SU-DHL-6 (cell line): ENCODE measurements at regions not wholly inside any gene's neighbourhood (a gene's known extent, or its start where the extent isn't known, plus 50 kb on each side); places are given as distances from the start of the nearest gene placed in this dataset.

ENCODE experiments used
- H2AFZ ChIP-seq: fragments of 200-600 bp; sonication (generic); 2 replicates; pipeline ENCODE4 v1.6.1; 2014; ENCODE audit warnings: low read depth, mild to moderate bottlenecking, moderate library complexity, mixed read lengths, antibody characterized with exemption, low read length; ENCODE audit not compliant: severe bottlenecking
- H3F3A ChIP-seq: fragments of 200-600 bp; shearing (Covaris generic); 2 replicates; pipeline ENCODE4 v1.6.0; 2016; ENCODE audit warnings: antibody characterized with exemption, mild to moderate bottlenecking; ENCODE audit not compliant: insufficient read depth
- H3K27ac ChIP-seq: fragments of 200-600 bp; sonication (generic); 2 replicates; pipeline ENCODE4 v1.5.1; 2016; ENCODE audit warnings: low read depth, mild to moderate bottlenecking, low read length, moderate library complexity, mixed read lengths
- H3K27me3 ChIP-seq: fragments of 200-600 bp; sonication (generic), shearing (Covaris generic); 2 replicates; pipeline ENCODE4 v1.6.0; 2014; ENCODE audit warnings: mild to moderate bottlenecking, low read length
- H3K36me3 ChIP-seq: fragments of 200-600 bp; sonication (generic); 2 replicates; pipeline ENCODE4 v1.6.1; 2014; ENCODE audit warnings: mild to moderate bottlenecking, low read length, mixed read lengths
- H3K4me2 ChIP-seq: fragments of 300-600, 200-600 bp; shearing (Covaris generic), sonication (generic); 2 replicates; pipeline ENCODE4 v1.6.0; 2014; ENCODE audit warnings: low read length, low read depth, mild to moderate bottlenecking; ENCODE audit not compliant: poor library complexity, severe bottlenecking
- H3K4me3 ChIP-seq: fragments of 200-600 bp; sonication (generic); 2 replicates; pipeline ENCODE4 v1.5.1; 2014; ENCODE audit warnings: antibody characterized with exemption, low read length, mild to moderate bottlenecking, mixed read lengths; ENCODE audit not compliant: insufficient read depth, poor library complexity, severe bottlenecking
- H3K79me2 ChIP-seq: fragments of 200-600 bp; sonication (generic); 2 replicates; pipeline ENCODE4 v1.6.1; 2014; ENCODE audit warnings: mild to moderate bottlenecking, low read length, moderate library complexity; ENCODE audit not compliant: insufficient read depth
- H3K9ac ChIP-seq: fragments of 200-600 bp; sonication (generic); 2 replicates; pipeline ENCODE4 v1.7.0; 2014; ENCODE audit warnings: mild to moderate bottlenecking, low read length
- H3K9me2 ChIP-seq: fragments of 200-600 bp; sonication (generic); replicated peaks from 2 replicates; pipeline ENCODE4 v1.6.1; 2014; ENCODE audit warnings: low read length; ENCODE audit not compliant: insufficient read depth
- H3K9me3 ChIP-seq: fragments of 200-600 bp; sonication (generic); 2 replicates; pipeline ENCODE4 v1.6.1; 2014; ENCODE audit warnings: low read length, mixed read lengths; ENCODE audit not compliant: insufficient read depth
- H4K20me1 ChIP-seq: fragments of 200-600 bp; sonication (generic); 2 replicates; pipeline ENCODE4 v1.6.1; 2014; ENCODE audit warnings: low read depth, mild to moderate bottlenecking, antibody characterized with exemption, low read length, moderate library complexity, mixed read lengths
- CTCF ChIP-seq: fragments of 200-600 bp; sonication (generic); IDR thresholded peaks from one replicate; pipeline ENCODE4 v1.5.1; 2017; ENCODE audit warnings: antibody characterized with exemption, mild to moderate bottlenecking, low read length, moderate library complexity; ENCODE audit not compliant: insufficient read depth, poor library complexity, severe bottlenecking
- EZH2phosphoT487 ChIP-seq: fragments of 200-600 bp; sonication (generic), shearing (Covaris generic); conservative IDR thresholded peaks from 2 replicates; pipeline ENCODE4 v1.6.1; 2018; ENCODE audit warnings: mild to moderate bottlenecking, antibody characterized with exemption, low read length, moderate library complexity, mixed read lengths

GRCh38 chr12:13365748-13366366 lies 169.3 kb downstream of the EMP1 start:
- no peak overlapping the region for H3K9ac ChIP-seq
- H3K9me2 ChIP-seq: no peaks in the 10 kb centered on the region
- no peak for TF ChIP-seq CTCF
- TF ChIP-seq EZH2phosphoT487: no peak
- no peaks in the 10 kb centered on the region for H3K79me2 ChIP-seq
- H3K27ac ChIP-seq: no peak overlapping the region
- no peak overlapping the region for H2AFZ ChIP-seq
- H3K36me3 ChIP-seq: no peaks in the 10 kb centered on the region
- no peak overlapping the region for H3K4me3 ChIP-seq
- H3K27me3 ChIP-seq: no peaks in the 10 kb centered on the region
- H3F3A ChIP-seq: no peaks in the 10 kb centered on the region
- H4K20me1 ChIP-seq: no peaks in the 10 kb centered on the region
- no peaks in the 10 kb centered on the region for H3K9me3 ChIP-seq
- H3K4me2 ChIP-seq: no peak overlapping the region

GRCh38 chr12:13362260-13362841 lies 165.8 kb downstream of the EMP1 start:
- H2AFZ ChIP-seq: peak overlapping the region; percentile 26

GRCh38 chr12:13359636-13360035 lies 163.1 kb downstream of the EMP1 start:
- Histone ChIP-seq H3K36me3 (no peaks in the 10 kb centered on the region), H3K79me2 (no peaks in the 10 kb centered on the region), H3K27ac (no peak overlapping the region)

More at GRCh38 chr12:13362260-13362841, 165.8 kb downstream of the EMP1 start:
- TF ChIP-seq EZH2phosphoT487 (no peak), CTCF (peak; percentile 48)
- no peaks in the 10 kb centered on the region for H3K27me3 ChIP-seq
- H4K20me1 ChIP-seq: no peaks in the 10 kb centered on the region
- no peaks in the 10 kb centered on the region for H3F3A ChIP-seq
- no peaks in the 10 kb centered on the region for H3K9me3 ChIP-seq
- H3K4me2 ChIP-seq: no peak overlapping the region
- no peaks in the 10 kb centered on the region for H3K9me2 ChIP-seq
- no peaks in the 10 kb centered on the region for H3K36me3 ChIP-seq
- H3K79me2 ChIP-seq: no peaks in the 10 kb centered on the region
- no peak overlapping the region for H3K9ac ChIP-seq
- no peak overlapping the region for H3K27ac ChIP-seq
- no peak overlapping the region for H3K4me3 ChIP-seq

GRCh38 chr12:13358391-13358905 lies 161.9 kb downstream of the EMP1 start:
- H3K4me2 ChIP-seq: no peak overlapping the region
- H3K27me3 ChIP-seq: no peaks in the 10 kb centered on the region
- no peaks in the 10 kb centered on the region for H3K9me2 ChIP-seq
- H3K9ac ChIP-seq: no peak overlapping the region
- no peaks in the 10 kb centered on the region for H3K36me3 ChIP-seq
- no peak overlapping the region for H2AFZ ChIP-seq
- H3K9me3 ChIP-seq: no peaks in the 10 kb centered on the region
- H3K27ac ChIP-seq: no peak overlapping the region
- TF ChIP-seq EZH2phosphoT487 (no peak), CTCF (no peak)
- H3K4me3 ChIP-seq: no peak overlapping the region
- H3F3A ChIP-seq: no peaks in the 10 kb centered on the region
- H4K20me1 ChIP-seq: no peaks in the 10 kb centered on the region
- H3K79me2 ChIP-seq: no peaks in the 10 kb centered on the region

More at GRCh38 chr12:13359636-13360035, 163.1 kb downstream of the EMP1 start:
- no peaks in the 10 kb centered on the region for H3K9me2 ChIP-seq
- no peak for TF ChIP-seq EZH2phosphoT487
- no peak overlapping the region for H3K4me3 ChIP-seq
- no peaks in the 10 kb centered on the region for H3F3A ChIP-seq
- no peaks in the 10 kb centered on the region for H3K27me3 ChIP-seq
- H2AFZ ChIP-seq: no peak overlapping the region
- no peaks in the 10 kb centered on the region for H4K20me1 ChIP-seq
- no peaks in the 10 kb centered on the region for H3K9me3 ChIP-seq
- H3K4me2 ChIP-seq: no peak overlapping the region
- H3K9ac ChIP-seq: no peak overlapping the region
